Right cardiac atrium (tissue), 5 donors: ENCODE measurements at regions not wholly inside any gene's neighbourhood (a gene's known extent, or its start where the extent isn't known, plus 50 kb on each side); places are given as distances from the start of the nearest gene placed in this dataset.
"Not testable (repeated sequence)": the region's sequence is repeated elsewhere in the genome, so short reads cannot be mapped to it uniquely, and the experiment has no call there.

Experiments
- ATAC-seq, 2 donors: fragments of 200-7000 bp; cut with Tn5 transposase; one replicate each; pipeline versions ENCODE4 v1.8.0 to v1.9.1; 2020; ENCODE audit warnings: moderate library complexity in 2 of 2, mild to moderate bottlenecking in 1 of 2
- DNase-seq, 3 donors: peaks; one replicate each; pipeline ENCODE4 v3.0.0-alpha.2; 2020
- H3K27ac ChIP-seq: one replicate; pipeline ENCODE4 v1.5.1; 2013; ENCODE audit warnings: mild to moderate bottlenecking, low read length, control low read depth, moderate library complexity
- H3K27me3 ChIP-seq: one replicate; pipeline ENCODE4 v1.6.1; 2013; ENCODE audit not compliant: control insufficient read depth, insufficient read depth
- H3K4me1 ChIP-seq: one replicate; pipeline ENCODE4 v1.6.1; 2013; ENCODE audit warnings: low read length; ENCODE audit not compliant: control insufficient read depth, insufficient read depth
- H3K4me3 ChIP-seq: one replicate; pipeline ENCODE4 v1.5.1; 2013; ENCODE audit warnings: low read length, control low read depth
- H3K9me3 ChIP-seq: one replicate; pipeline ENCODE4 v1.6.1; 2013; ENCODE audit warnings: low read length; ENCODE audit not compliant: control insufficient read depth
- WGBS: extraction: QIAGEN DNeasy Blood & Tissue Kit; methylation state at CpG from one replicate; pipeline ENCODE4 v1.1.7; 2013; 5-methylcytosine and 5-hydroxymethylcytosine counted together
- intact Hi-C, 4 donors: fragments of 100-400 bp; cut with DNase I; formaldehyde crosslinking; loops; one replicate each; pipeline versions ENCODE4 v1.11.0 to v1.14.0; 2022 to 2023
- donor health status: healthy with polysubstance abuse.
- donor health status: DM: no; HTN: yes; CAD: no.
- donor health status: DM: no; HTN: no; CAD: no.
- donor health status: DM: no; HTN: yes; CAD: no; lungs with severe emphysema.
- donor health status: DM: yes; HTN: yes; CAD: no.

GRCh38 chr5:125439243-125439642, 692.8 kb upstream of the ZNF608 start:
- no peak for ATAC-seq
- no peak overlapping the region for H3K27ac ChIP-seq
- no peaks in the 10 kb centered on the region for H3K9me3 ChIP-seq
- intact Hi-C loops = no loop called here
- no peak overlapping the region for H3K4me3 ChIP-seq
- DNase-seq = no peak
- no peaks in the 10 kb centered on the region for H3K4me1 ChIP-seq
- H3K27me3 ChIP-seq = no peaks in the 10 kb centered on the region

- DNase-seq (no peak), ATAC-seq (no peak)
- Histone ChIP-seq H3K4me3 (no peak overlapping the region), H3K9me3 (no peaks in the 10 kb centered on the region), H3K27ac (no peak overlapping the region), H3K27me3 (no peaks in the 10 kb centered on the region), H3K4me1 (no peaks in the 10 kb centered on the region)
- 90% methylated on average over 3 of the region's 3 CpGs for WGBS
- intact Hi-C loops = no loop called here
Observed at GRCh38 chr5:125440905-125441304, 694.5 kb upstream of the ZNF608 start.

GRCh38 chr5:125446986-125447385, 700.5 kb upstream of the ZNF608 start:
- WGBS = 69% methylated on average over 3 of the region's 3 CpGs
- ATAC-seq (no peak), DNase-seq (no peak)
- H3K4me1 ChIP-seq = no peaks in the 10 kb centered on the region
- no peak overlapping the region for H3K27ac ChIP-seq
- intact Hi-C loops = no loop called here
- H3K4me3 ChIP-seq = no peak overlapping the region
- H3K9me3 ChIP-seq = no peaks in the 10 kb centered on the region
- H3K27me3 ChIP-seq = no peaks in the 10 kb centered on the region

- no peak overlapping the region for H3K4me3 ChIP-seq
- intact Hi-C loops = no loop called here
- H3K27me3 ChIP-seq = no peaks in the 10 kb centered on the region
- no peak for DNase-seq
- no peaks in the 10 kb centered on the region for H3K4me1 ChIP-seq
- 67% methylated on average over 2 of the region's 2 CpGs for WGBS
- no peak overlapping the region for H3K27ac ChIP-seq
- H3K9me3 ChIP-seq = no peaks in the 10 kb centered on the region
- no peak for ATAC-seq
Observed at GRCh38 chr5:125450771-125451170, 704.3 kb upstream of the ZNF608 start.

GRCh38 chr5:125451622-125452021, 705.2 kb upstream of the ZNF608 start:
- Histone ChIP-seq H3K4me1 (no peaks in the 10 kb centered on the region), H3K9me3 (no peaks in the 10 kb centered on the region), H3K27ac (no peak overlapping the region), H3K4me3 (no peak overlapping the region), H3K27me3 (no peaks in the 10 kb centered on the region)
- ATAC-seq = no peak
- intact Hi-C loops = no loop called here
- no peak for DNase-seq

GRCh38 chr5:125452991-125453390, 706.6 kb upstream of the ZNF608 start:
- Histone ChIP-seq H3K4me1 (no peaks in the 10 kb centered on the region), H3K4me3 (no peak overlapping the region), H3K27me3 (no peaks in the 10 kb centered on the region), H3K27ac (no peak overlapping the region), H3K9me3 (no peaks in the 10 kb centered on the region)
- DNase-seq = no peak
- ATAC-seq = no peak
- 89% methylated on average over 3 of the region's 3 CpGs for WGBS
- intact Hi-C loops = no loop called here

- intact Hi-C loops = no loop called here
- Histone ChIP-seq H3K4me1 (no peaks in the 10 kb centered on the region), H3K9me3 (no peaks in the 10 kb centered on the region), H3K4me3 (no peak overlapping the region), H3K27me3 (no peaks in the 10 kb centered on the region), H3K27ac (no peak overlapping the region)
- ATAC-seq (no peak), DNase-seq (no peak)
- WGBS = 60% methylated on average over 1 of the region's 1 CpG
Observed at GRCh38 chr5:125455041-125455440, 708.6 kb upstream of the ZNF608 start.

GRCh38 chr5:125456005-125456404, 709.6 kb upstream of the ZNF608 start:
- ATAC-seq, H3K27ac ChIP-seq, intact Hi-C loops, DNase-seq, H3K9me3 ChIP-seq, H3K4me1 ChIP-seq, H3K4me3 ChIP-seq, H3K27me3 ChIP-seq: not testable (repeated sequence)
- whole genome bisulfite sequencing = 95% methylated on average over 4 of the region's 4 CpGs

GRCh38 chr5:125457617-125458016, 711.2 kb upstream of the ZNF608 start:
- H3K4me1 ChIP-seq = no peaks in the 10 kb centered on the region
- no peak overlapping the region for H3K4me3 ChIP-seq
- no peaks in the 10 kb centered on the region for H3K27me3 ChIP-seq
- no peaks in the 10 kb centered on the region for H3K9me3 ChIP-seq
- DNase-seq = no peak
- no peak overlapping the region for H3K27ac ChIP-seq
- intact Hi-C loops = no loop called here
- ATAC-seq = no peak
- WGBS = 81% methylated on average over 4 of the region's 4 CpGs

- H3K4me1 ChIP-seq, H3K27ac ChIP-seq, intact Hi-C loops, H3K4me3 ChIP-seq, H3K27me3 ChIP-seq, ATAC-seq, H3K9me3 ChIP-seq, DNase-seq: not testable (repeated sequence)
- 90% methylated on average over 2 of the region's 2 CpGs for WGBS
Observed at GRCh38 chr5:125458949-125459348, 712.5 kb upstream of the ZNF608 start.

- Histone ChIP-seq H3K27ac (no peak overlapping the region), H3K9me3 (no peaks in the 10 kb centered on the region), H3K4me1 (no peaks in the 10 kb centered on the region), H3K27me3 (no peaks in the 10 kb centered on the region), H3K4me3 (no peak overlapping the region)
- intact Hi-C loops = no loop called here
- DNase-seq = no peak
- 86% methylated on average over 5 of the region's 5 CpGs for WGBS
- no peak for ATAC-seq
Observed at GRCh38 chr5:125461641-125462072, 715.2 kb upstream of the ZNF608 start.

GRCh38 chr5:125463466-125464092, 717.1 kb upstream of the ZNF608 start:
- H3K27ac ChIP-seq = no peak overlapping the region
- no peaks in the 10 kb centered on the region for H3K27me3 ChIP-seq
- WGBS = 50% methylated on average over 3 of the region's 3 CpGs
- H3K4me1 ChIP-seq = no peaks in the 10 kb centered on the region
- H3K9me3 ChIP-seq = no peaks in the 10 kb centered on the region
- DNase-seq = no peak
- ATAC-seq = no peak
- intact Hi-C loops = no loop called here
- H3K4me3 ChIP-seq = no peak overlapping the region
